GM19035 (cell line): ENCODE measurements at regions not wholly inside any gene's neighbourhood (a gene's known extent, or its start where the extent isn't known, plus 50 kb on each side); places are given as distances from the start of the nearest gene placed in this dataset.

Source experiments
- ATAC-seq: cut with Tn5 transposase; IDR thresholded peaks from one replicate; pipeline ENCODE4 v1.9.1; 2021; ENCODE audit not compliant: unreplicated experiment

GRCh38 chr16:72285324-72285723, 113.4 kb upstream of the PMFBP1 start:
- no peak for ATAC-seq

DNA sequence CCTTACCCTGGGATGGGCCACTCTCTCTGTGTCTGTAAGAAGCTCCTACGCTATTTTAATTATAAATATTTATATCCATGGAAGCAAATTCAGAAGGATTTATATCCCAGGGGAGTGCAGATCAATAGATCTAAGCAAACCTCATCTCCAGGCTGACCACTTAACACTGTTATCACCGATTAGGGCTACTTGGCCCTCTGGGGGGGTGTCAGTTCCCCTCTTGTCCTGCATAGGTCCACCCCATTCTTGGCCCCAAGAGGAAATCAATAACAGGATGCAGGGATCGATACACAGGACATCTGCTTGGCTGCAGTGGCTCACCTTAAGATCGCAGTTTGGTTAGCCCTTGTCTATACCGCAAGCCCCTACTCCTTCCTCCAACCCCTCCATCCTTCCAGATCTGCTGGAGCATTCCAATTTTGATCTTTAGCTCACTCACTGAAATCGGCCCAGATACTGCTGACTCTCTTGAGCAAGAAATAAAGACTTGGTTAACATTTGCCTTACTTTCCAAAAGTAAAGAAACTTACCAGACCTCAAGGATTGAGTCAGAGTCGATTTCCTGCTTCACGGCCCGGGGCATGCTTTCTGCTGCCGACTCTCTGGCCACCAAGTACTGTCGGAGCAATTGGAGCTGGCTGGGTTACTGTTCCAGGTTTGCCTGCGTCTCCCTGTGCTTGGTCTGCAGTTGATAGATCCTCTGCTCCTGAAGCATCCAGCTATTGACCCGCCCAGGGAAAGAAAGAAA, 112.3 kb upstream of the PMFBP1 start:
- ATAC-seq, result no peak

GRCh38 chr16:72282362-72282761, 110.4 kb upstream of the PMFBP1 start:
- no peak for ATAC-seq

GRCh38 chr16:72278301-72278700, 106.3 kb upstream of the PMFBP1 start:
- ATAC-seq, result no peak

- ATAC-seq, result no peak
These were observed 105.8 kb upstream of the PMFBP1 start for GRCh38 chr16:72277749-72278148.

- no peak for ATAC-seq
These were observed 99.8 kb upstream of the PMFBP1 start for GRCh38 chr16:72271699-72272240.

DNA sequence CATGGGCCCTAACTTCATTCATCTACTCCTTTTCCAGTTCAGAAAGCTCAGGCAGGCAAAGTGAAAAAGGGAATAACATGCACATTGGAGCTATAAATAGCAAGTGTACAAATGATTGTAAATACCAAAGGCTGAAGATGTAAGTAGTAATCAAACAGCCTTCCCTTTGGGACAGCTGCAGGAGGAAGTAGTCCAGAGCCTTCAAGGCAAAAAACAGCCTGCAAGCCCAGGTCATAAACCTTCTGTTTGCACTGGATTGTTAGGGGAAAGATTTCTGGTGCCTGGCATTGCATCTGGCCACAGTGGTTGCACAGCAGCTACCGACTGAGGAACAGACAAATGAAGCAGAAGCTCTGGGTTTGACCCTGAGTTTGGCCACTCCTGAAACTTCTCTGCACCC, 98.6 kb upstream of the PMFBP1 start:
- no peak for ATAC-seq

DNA sequence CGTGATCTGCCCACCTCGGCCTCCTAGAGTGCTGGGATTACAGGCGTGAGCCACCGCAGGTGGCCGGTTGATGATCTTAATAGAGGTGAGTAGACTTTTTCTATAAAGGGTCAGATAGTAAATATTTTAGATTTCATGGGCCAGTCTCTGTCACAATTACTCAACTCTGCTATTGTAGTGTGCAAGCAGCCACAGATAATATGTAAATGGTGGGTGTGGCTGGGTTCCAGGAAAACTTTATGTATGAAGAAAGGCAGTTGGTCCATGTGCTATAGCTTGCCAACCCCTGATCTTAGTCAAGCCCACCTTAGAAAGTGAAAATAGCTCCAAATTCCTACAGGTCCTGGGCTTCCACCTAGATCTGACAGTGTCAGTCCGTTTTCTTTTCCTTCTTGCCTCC, 94.9 kb upstream of the PMFBP1 start:
- ATAC-seq, result no peak

DNA sequence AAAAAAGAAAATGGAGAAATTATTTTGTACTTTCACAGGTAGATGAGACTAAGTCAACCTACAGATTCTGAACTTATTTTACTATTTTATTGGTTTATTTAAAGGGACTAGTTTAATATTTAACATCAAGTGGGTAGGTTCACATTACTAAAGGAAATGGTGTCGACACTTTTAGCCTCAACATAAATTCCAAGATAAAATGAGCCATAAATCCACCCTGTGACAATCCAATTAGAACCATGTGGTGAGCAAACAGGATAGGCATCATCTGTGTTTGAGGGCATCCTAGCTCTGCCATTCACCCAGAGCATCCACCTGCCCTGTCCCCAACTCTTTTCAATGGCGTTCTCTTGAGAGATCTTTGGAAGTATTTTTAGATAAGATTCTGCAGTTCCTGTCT, 92.8 kb upstream of the PMFBP1 start:
- no peak for ATAC-seq

GRCh38 chr16:72262711-72263110, 90.8 kb upstream of the PMFBP1 start:
- ATAC-seq, result no peak

- ATAC-seq, result no peak
These were observed 89.2 kb upstream of the PMFBP1 start for GRCh38 chr16:72261127-72261526.

DNA sequence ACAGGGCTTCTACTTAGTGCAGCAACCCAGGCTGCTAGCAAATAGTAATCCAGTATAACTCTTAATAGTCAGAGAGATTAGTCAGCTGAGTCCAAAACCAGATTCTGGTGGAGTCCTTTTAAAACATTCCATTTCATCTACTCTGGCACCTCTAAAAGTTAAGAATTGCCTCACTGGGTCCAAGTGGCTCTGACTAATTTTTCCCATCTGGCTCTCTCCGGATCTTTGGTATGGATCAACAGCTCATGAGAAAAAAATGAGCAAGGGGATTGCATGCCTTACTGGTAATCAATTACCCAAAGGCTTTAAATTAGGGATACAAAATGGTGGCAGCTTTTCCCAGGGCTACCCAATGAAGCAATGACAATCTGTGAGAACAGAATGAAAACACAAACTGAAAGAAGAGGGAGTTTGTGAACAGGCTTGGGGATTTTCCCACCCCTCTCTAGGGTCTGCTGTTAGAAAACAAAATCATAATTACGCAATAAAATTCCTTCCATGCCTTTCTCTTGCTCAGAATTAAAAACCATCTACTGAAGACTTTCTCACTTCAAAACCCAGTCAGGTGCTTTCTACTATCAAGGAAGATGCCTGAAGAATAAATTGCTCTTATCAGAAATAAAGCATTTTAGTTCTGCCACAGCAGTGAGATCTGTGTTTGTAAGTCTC, 84.6 kb upstream of the PMFBP1 start:
- no peak for ATAC-seq

- ATAC-seq, result no peak
These were observed 83.8 kb upstream of the PMFBP1 start for GRCh38 chr16:72255786-72256185.

DNA sequence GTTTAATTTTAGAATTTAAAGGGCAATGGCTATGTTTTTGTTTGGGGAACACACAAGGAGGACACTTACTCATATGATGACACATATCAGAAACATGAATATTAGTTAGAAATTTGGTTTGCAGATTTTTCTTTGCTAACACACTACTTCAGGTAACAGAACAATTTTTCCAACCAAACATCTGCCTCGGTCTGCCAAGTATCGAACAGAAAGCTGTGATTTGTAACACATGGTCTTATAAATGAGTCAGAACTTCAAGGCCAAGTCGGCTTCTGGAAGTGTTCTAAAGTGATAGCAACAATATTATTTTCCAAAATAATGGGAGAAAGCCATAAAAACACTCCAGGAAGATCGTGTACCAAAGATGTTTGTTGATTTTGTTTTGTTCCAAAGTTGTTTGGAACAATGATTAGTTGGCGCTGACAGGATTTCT, 75.9 kb upstream of the PMFBP1 start:
- no peak for ATAC-seq

DNA sequence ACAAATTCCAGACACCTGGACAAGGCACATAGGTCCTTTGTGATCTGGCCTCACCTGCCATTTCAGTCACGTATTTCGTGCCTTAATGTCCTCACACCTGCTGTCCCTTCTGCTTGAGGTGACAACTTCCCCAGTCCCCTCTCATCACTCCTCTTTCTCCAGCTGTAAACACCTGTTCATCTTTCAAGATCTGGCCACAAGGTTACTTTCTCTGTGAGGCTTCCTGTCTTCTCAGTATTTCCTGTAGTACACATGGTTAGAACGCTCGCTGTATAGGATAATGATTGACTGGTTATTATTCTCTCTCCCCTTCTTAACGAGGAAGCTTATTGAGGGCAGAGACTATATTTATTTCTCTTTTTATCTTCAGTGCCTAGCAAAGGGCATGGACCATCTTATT, 74.5 kb upstream of the PMFBP1 start:
- ATAC-seq, result no peak

DNA sequence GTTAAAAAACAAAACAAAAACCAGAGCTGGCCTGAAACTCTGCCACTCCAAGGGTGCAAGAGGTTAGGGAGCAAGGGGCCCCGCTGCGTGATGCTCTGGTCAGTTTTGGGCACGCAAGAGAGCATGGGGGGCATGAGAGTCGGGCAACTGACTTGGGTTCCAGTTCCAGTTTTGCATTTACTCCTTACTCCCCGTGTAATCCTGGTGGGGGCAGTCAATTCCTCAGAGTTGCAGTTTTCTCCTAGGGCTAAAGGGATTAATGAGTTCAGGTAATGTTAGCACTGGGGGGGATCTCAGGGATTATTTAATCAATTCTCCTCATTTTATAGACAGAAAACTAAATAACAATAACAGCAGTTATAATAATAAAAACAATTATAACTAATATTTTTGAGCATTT, 72.9 kb upstream of the PMFBP1 start:
- ATAC-seq, result no peak

DNA sequence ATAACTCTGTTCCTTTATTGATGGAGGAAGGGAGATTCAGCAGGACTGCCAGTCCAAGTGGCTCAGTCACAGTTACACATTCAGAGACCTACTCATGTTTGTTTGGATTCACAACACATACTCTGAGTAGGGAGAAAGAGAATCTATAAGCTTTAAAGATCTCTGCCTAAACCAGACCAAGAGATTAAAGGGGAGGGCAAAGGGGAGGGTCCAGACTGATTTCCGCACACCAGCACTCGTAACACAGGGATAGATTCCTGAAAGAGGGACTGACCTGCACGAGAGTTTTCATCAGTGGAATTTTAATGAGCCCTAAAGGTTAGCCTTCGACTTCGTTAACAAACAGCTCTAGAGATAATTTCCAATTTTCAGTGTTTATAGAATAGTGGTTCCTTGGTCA, 71.7 kb upstream of the PMFBP1 start:
- ATAC-seq, result no peak

- no peak for ATAC-seq
These were observed 70.8 kb upstream of the PMFBP1 start for GRCh38 chr16:72242757-72243156.

GRCh38 chr16:72241930-72242329, 70.0 kb upstream of the PMFBP1 start:
- ATAC-seq, result no peak

GRCh38 chr16:72241008-72241407, 69.1 kb upstream of the PMFBP1 start:
- ATAC-seq, result no peak

- no peak for ATAC-seq
These were observed 68.5 kb upstream of the PMFBP1 start for GRCh38 chr16:72240466-72240865.

GRCh38 chr16:72236866-72237265, 64.9 kb upstream of the PMFBP1 start:
- ATAC-seq, result no peak
